ENCODE measurements at regions not wholly inside any gene's neighbourhood (a gene's known extent, or its start where the extent isn't known, plus 50 kb on each side); places are given as distances from the start of the nearest gene placed in this dataset.
A peak's percentile ranks its signal among the peaks of the same experiment; 100 is the strongest.

- Histone ChIP-seq H3K27ac (peak overlapping the region; percentile 12 to 26), H3K4me3 (no peak overlapping the region), H3K4me1 (replicated peaks) (peaks cover 8% of the 10 kb centered on the region), H3K27me3 (replicated peaks; ENCODE audit: insufficient read depth) (no peaks in the 10 kb centered on the region), H3K9me3 (no peaks in the 10 kb centered on the region), H3K36me3 (no peaks in the 10 kb centered on the region)
- no peak for TF ChIP-seq POLR2A (IDR thresholded peaks at IDR 0.05)
- TF ChIP-seq CTCF (IDR thresholded peaks at IDR 0.05), result no peak
- no peak for TF ChIP-seq POLR2AphosphoS5 (IDR thresholded peaks at IDR 0.05)
- no peak for DNase-seq (ENCODE audit: low spot score)
- intact Hi-C loops (cut with DNase I), result no loop called here
- WGBS, result 54% methylated on average over 3 of the region's 3 CpGs
These were observed 51.2 kb upstream of the KMT2E start for GRCh38 chr7:104962781-104963180.

- Histone ChIP-seq H3K27me3 (replicated peaks; ENCODE audit: insufficient read depth) (no peaks in the 10 kb centered on the region), H3K9me3 (no peaks in the 10 kb centered on the region), H3K4me3 (no peak overlapping the region), H3K27ac (peak overlapping the region; percentile 12 to 26), H3K4me1 (replicated peaks) (peaks cover 8% of the 10 kb centered on the region), H3K36me3 (no peaks in the 10 kb centered on the region)
- 67% methylated on average over 2 of the region's 2 CpGs for WGBS
- intact Hi-C loops (cut with DNase I), result no loop called here
- TF ChIP-seq POLR2A (IDR thresholded peaks at IDR 0.05) (no peak), CTCF (IDR thresholded peaks at IDR 0.05) (no peak), POLR2AphosphoS5 (IDR thresholded peaks at IDR 0.05) (no peak)
- no peak for DNase-seq (ENCODE audit: low spot score)
These were observed 50.5 kb upstream of the KMT2E start for GRCh38 chr7:104963378-104963990.

- 74% methylated on average over 3 of the region's 3 CpGs for WGBS
These were observed 50.0 kb upstream of the KMT2E start for GRCh38 chr7:104963991-104964385.

More at GRCh38 chr7:104963991-104964385, 50.0 kb upstream of the KMT2E start:
- H3K4me1 ChIP-seq (replicated peaks), result peaks cover 8% of the 10 kb centered on the region
- intact Hi-C loops (cut with DNase I), result no loop called here
- H3K9me3 ChIP-seq, result no peaks in the 10 kb centered on the region
- no peak overlapping the region for H3K4me3 ChIP-seq
- no peak for TF ChIP-seq POLR2A (IDR thresholded peaks at IDR 0.05)
- no peak for TF ChIP-seq POLR2AphosphoS5 (IDR thresholded peaks at IDR 0.05)
- no peak for TF ChIP-seq CTCF (IDR thresholded peaks at IDR 0.05)
- H3K27ac ChIP-seq, result peak overlapping the region; percentile 12 to 26
- no peak for DNase-seq (ENCODE audit: low spot score)
- H3K36me3 ChIP-seq, result no peaks in the 10 kb centered on the region
- no peaks in the 10 kb centered on the region for H3K27me3 ChIP-seq (replicated peaks; ENCODE audit: insufficient read depth)
